Adrenal gland (tissue), 9 donors: ENCODE measurements at regions not wholly inside any gene's neighbourhood (a gene's known extent, or its start where the extent isn't known, plus 50 kb on each side); places are given as distances from the start of the nearest gene placed in this dataset.
"Not testable (repeated sequence)": the region's sequence is repeated elsewhere in the genome, so short reads cannot be mapped to it uniquely, and the experiment has no call there.

Experiments used
- DNase-seq, 7 donors: peaks; one replicate each; pipeline ENCODE4 v3.0.0-alpha.2; 2019 to 2020
- H3K27ac ChIP-seq, 5 donors: fragments of 200-600 bp; sonication (generic) in 4 of 5; 1 replicate in 3 of 5; 2 replicates in 2 of 5; pipeline versions ENCODE4 v1.5.1 to v1.8.0; 2016 to 2020; ENCODE audit warnings: mild to moderate bottlenecking in 1 of 5
- H3K27me3 ChIP-seq: fragments of 200-600 bp; 2 replicates; pipeline ENCODE4 v1.8.0; 2021
- H3K36me3 ChIP-seq, 2 donors: fragments of 200-600 bp; replicated peaks in 1 of 2; 1 replicate in 1 of 2; 2 replicates in 1 of 2; pipeline versions ENCODE4 v1.5.1 to v1.8.0; 2018 to 2022
- H3K4me1 ChIP-seq, 2 donors: fragments of 200-600 bp; replicated peaks in 1 of 2; 1 replicate in 1 of 2; 2 replicates in 1 of 2; pipeline versions ENCODE4 v1.5.1 to v1.8.0; 2018 to 2021
- H3K4me3 ChIP-seq, 4 donors: fragments of 200-600 bp; sonication (generic) in 3 of 4; one replicate each; pipeline ENCODE4 v1.5.1; 2016 to 2018
- H3K9me3 ChIP-seq, 3 donors: fragments of 200-600 bp; sonication (generic) in 1 of 3; replicated peaks in 1 of 3; 1 replicate in 2 of 3; 2 replicates in 1 of 3; pipeline versions ENCODE4 v1.5.1 to v1.8.0; 2016 to 2021
- POLR2A ChIP-seq, 2 donors: fragments of 450-650 bp; IDR thresholded peaks; one replicate each; pipeline ENCODE4 v1.6.1; 2017; ENCODE audit warnings: antibody characterized with exemption in 2 of 2, mild to moderate bottlenecking in 2 of 2, moderate library complexity in 1 of 2
- WGBS, 4 donors: extraction: QIAGEN DNeasy Blood & Tissue Kit in 2 of 4; methylation state at CpG; one replicate each; pipeline versions ENCODE4 v1.1.5 to v1.1.7; 2013 to 2017; 5-methylcytosine and 5-hydroxymethylcytosine counted together
- intact Hi-C, 2 donors: fragments of 100-400 bp; cut with DNase I; formaldehyde crosslinking; loops; one replicate each; pipeline versions ENCODE4 v1.14.1 to v1.15.0; 2022 to 2023
- TF ChIP-seq, protein P1 (sequence below), 6 experiments: fragments of 450-650 bp in 4 of 6; fragments of 200-600 bp in 2 of 6; sonication (generic) in 1 of 6; IDR thresholded peaks; 1 replicate in 5 of 6; 2 replicates in 1 of 6; pipeline versions ENCODE4 v1.5.1 to v1.8.0; 2016 to 2021; ENCODE audit warnings: antibody characterized with exemption in 6 of 6, mild to moderate bottlenecking in 2 of 6, moderate library complexity in 1 of 6
- donor health status: healthy with polysubstance abuse.
- donor health status: Bipolar disorder and iron deficiency.
- donor health status: DM: yes; HTN: yes; CAD: no.
- donor health status: DM: no; HTN: no; CAD: no.
- donor health status: DM: no; HTN: no; CAD: no.

DNA sequence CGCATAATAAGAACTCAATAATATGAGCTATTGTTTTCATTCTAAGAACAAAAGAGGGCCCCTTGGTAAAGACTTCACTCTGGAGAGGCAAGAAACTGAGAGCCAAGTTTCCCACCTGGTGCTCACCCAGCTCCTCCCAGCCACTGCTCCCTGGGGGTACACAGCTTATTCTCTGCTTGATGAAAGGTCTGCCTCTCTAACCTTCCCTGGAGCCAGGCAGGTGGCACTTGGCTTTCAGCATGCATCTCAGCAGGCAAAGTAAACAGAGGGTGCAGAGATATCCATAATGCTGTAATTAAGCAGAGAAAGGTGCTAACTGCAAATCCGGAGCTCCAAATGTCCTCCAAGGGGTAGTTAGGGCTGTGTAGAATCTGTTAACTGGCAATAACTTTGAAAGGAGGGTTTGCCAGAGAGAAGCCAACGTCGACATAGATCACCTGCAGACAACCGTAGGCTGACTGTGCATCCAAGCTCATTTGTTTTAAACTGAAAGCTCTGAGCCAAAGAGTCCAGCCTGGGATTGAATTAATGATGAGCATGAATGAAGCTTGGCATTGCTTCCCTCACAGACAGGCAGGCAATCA, 159.6 kb upstream of the PROK2 start:
- H3K36me3 ChIP-seq = no peaks in the 10 kb centered on the region
- no peaks in the 10 kb centered on the region for H3K27me3 ChIP-seq
- no peak for TF ChIP-seq POLR2A (IDR thresholded peaks at IDR 0.05)
- TF ChIP-seq, protein P1, sequence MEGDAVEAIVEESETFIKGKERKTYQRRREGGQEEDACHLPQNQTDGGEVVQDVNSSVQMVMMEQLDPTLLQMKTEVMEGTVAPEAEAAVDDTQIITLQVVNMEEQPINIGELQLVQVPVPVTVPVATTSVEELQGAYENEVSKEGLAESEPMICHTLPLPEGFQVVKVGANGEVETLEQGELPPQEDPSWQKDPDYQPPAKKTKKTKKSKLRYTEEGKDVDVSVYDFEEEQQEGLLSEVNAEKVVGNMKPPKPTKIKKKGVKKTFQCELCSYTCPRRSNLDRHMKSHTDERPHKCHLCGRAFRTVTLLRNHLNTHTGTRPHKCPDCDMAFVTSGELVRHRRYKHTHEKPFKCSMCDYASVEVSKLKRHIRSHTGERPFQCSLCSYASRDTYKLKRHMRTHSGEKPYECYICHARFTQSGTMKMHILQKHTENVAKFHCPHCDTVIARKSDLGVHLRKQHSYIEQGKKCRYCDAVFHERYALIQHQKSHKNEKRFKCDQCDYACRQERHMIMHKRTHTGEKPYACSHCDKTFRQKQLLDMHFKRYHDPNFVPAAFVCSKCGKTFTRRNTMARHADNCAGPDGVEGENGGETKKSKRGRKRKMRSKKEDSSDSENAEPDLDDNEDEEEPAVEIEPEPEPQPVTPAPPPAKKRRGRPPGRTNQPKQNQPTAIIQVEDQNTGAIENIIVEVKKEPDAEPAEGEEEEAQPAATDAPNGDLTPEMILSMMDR (IDR thresholded peaks at IDR 0.05) = no peak
- no peaks in the 10 kb centered on the region for H3K4me1 ChIP-seq
- H3K27ac ChIP-seq = no peak overlapping the region
- no peak for DNase-seq
- no peaks in the 10 kb centered on the region for H3K9me3 ChIP-seq
- WGBS, 4 donors = 85 to 100% (median 89%) methylated on average over 5 of the region's 5 CpGs
- intact Hi-C loops = no loop called here
- no peak overlapping the region for H3K4me3 ChIP-seq

DNA sequence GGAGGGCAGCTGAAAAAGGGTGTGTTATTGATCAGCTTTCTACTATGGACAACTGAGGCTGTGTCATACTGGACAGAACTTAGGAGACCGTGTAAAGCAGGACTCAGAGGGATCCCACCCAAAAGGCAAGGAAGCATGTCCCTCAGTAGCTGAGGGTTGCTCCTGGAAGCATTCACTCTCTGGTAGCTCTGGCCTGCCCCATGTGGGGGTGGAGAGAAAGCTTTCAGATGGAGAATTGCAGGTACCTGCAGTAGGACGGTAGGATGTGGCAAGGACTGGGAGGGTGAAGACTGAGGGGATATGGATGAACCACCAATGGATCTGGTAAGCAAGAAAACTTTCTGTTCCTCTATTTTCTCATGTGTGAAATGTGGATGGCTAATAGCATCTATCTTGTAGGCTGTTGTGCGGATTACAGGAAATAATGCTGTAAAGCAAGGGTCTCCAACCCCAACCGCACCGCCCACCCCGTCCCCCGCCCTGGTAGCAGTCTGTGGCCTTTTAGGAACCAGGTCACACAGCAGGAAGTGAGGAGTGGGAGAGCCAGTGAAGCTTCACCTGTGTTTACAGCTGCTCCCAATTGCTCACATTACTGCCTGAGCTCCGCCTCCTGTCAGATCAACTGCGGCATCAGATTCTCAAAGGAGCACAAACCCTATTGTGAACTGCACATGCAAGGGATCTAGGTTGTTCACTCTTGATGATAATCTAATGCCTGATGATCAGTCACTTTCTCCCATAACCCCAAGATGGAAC, 157.7 kb upstream of the PROK2 start:
- DNase-seq = no peak
- no peak overlapping the region for H3K27ac ChIP-seq
- no peaks in the 10 kb centered on the region for H3K4me1 ChIP-seq
- WGBS, 4 donors = 79 to 88% (median 87%) methylated on average over 9 of the region's 9 CpGs
- intact Hi-C loops = no loop called here
- H3K36me3 ChIP-seq = no peaks in the 10 kb centered on the region
- H3K4me3 ChIP-seq = no peak overlapping the region
- no peaks in the 10 kb centered on the region for H3K27me3 ChIP-seq
- no peaks in the 10 kb centered on the region for H3K9me3 ChIP-seq
- TF ChIP-seq, protein P1 (IDR thresholded peaks at IDR 0.05) = no peak
- TF ChIP-seq POLR2A (IDR thresholded peaks at IDR 0.05) = no peak

DNA sequence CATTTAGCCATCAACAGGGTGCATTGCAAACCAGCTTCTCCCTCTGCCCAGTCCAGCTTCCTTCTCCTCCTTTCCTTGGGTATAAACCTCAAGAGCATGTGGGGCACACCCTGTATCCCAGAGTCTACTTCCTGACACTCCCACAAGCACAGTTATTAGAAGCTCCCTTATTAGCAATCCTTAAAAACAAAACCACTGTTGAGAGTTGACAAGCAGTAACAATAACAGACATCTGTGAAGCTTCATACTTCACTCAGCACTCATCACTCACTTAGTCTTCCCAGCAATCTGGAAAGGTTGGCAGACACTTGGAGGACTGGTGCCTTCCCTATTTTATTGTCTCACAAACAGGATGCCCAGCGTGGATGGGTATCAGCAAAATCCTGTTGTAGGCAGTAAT, 155.5 kb upstream of the PROK2 start:
- Histone ChIP-seq H3K4me3 (no peak overlapping the region), H3K27ac (no peak overlapping the region), H3K27me3 (no peaks in the 10 kb centered on the region), H3K4me1 (no peaks in the 10 kb centered on the region), H3K9me3 (no peaks in the 10 kb centered on the region), H3K36me3 (no peaks in the 10 kb centered on the region)
- intact Hi-C loops = no loop called here
- no peak for DNase-seq
- WGBS, 4 donors = 80 to 95% (median 90%) methylated on average over 1 of the region's 1 CpG
- TF ChIP-seq, protein P1 (IDR thresholded peaks at IDR 0.05) = no peak
- TF ChIP-seq POLR2A (IDR thresholded peaks at IDR 0.05) = no peak

DNA sequence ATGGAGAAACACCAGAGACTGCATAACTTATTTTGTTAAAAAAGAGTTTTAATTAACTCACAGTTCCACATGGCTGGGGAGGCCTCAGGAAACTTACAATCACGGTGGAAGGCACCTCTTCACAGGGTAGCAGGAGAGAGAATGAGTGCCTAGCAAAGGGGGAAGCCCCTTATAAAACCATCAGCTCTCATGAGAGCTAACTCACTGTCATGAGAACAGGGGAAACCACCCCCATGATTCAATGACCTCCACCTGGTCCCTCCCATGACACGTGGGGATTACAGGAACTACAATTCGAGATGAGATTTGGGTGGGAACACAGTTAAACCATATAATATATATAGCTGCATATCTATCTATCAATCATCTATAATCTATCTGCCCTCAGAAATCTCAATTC, 153.1 kb upstream of the PROK2 start:
- DNase-seq, H3K27me3 ChIP-seq, H3K4me3 ChIP-seq, H3K36me3 ChIP-seq, H3K9me3 ChIP-seq, intact Hi-C loops, H3K27ac ChIP-seq, H3K4me1 ChIP-seq: not testable (repeated sequence)
- 83 to 91% (median 88%) methylated on average over 3 of the region's 3 CpGs for WGBS, 4 donors

DNA sequence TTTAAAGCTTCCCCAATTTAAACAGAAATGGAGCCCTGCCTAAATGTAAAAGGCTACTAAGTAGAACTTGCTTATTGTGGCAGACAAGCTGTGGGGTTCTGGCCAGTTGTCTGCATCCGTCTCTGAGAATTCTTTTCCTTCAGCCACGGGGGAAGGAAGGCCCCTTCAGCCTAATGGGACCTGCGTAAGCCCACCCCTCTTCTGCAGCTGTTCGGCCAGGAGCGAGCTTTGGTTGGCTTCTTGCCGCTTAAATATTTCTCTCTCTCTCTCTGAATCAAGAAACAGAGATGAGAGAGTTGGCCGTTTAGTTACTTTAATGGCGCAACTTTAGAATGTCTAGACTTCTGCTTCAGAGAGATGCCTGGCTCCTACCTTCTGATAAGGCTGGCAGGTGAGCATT, 151.7 kb upstream of the PROK2 start:
- Histone ChIP-seq H3K9me3 (no peaks in the 10 kb centered on the region), H3K4me3 (no peak overlapping the region), H3K27me3 (no peaks in the 10 kb centered on the region), H3K4me1 (no peaks in the 10 kb centered on the region), H3K36me3 (no peaks in the 10 kb centered on the region), H3K27ac (no peak overlapping the region)
- WGBS, 4 donors = 88 to 95% (median 94%) methylated on average over 8 of the region's 8 CpGs
- DNase-seq = no peak
- TF ChIP-seq, protein P1 (IDR thresholded peaks at IDR 0.05) = no peak
- intact Hi-C loops = no loop called here
